Lower leg skin (tissue), 4 donors: ENCODE measurements at regions not wholly inside any gene's neighbourhood (a gene's known extent, or its start where the extent isn't known, plus 50 kb on each side); places are given as distances from the start of the nearest gene placed in this dataset.

ENCODE experiments used
- DNase-seq, 2 donors: peaks; one replicate each; pipeline ENCODE4 v3.0.0-alpha.2; 2019; ENCODE audit warnings: low spot score in 2 of 2
- H3K4me3 ChIP-seq: fragments of 200-600 bp; sonication (generic); 2 replicates; pipeline ENCODE4 v1.5.1; 2017; ENCODE audit warnings: mild to moderate bottlenecking, low read depth; ENCODE audit not compliant: poor library complexity, severe bottlenecking
- POLR2A ChIP-seq, 2 donors: fragments of 450-650 bp; IDR thresholded peaks; one replicate each; pipeline ENCODE4 v1.6.1; 2016 to 2017; ENCODE audit warnings: antibody characterized with exemption in 2 of 2, mild to moderate bottlenecking in 1 of 2, moderate library complexity in 1 of 2
- WGBS, 2 donors: methylation state at CpG; one replicate each; pipeline ENCODE4 v1.1.5; 2018; 5-methylcytosine and 5-hydroxymethylcytosine counted together
- intact Hi-C: fragments of 100-400 bp; cut with DNase I; formaldehyde crosslinking; loops from one replicate; pipeline ENCODE4 v1.15.0; 2023; ENCODE audit warnings: low total_unique reads
- TF ChIP-seq, protein P1 (sequence below), 3 donors: fragments of 450-650 bp; IDR thresholded peaks; one replicate each; pipeline ENCODE4 v1.5.1; 2016; ENCODE audit warnings: antibody characterized with exemption in 3 of 3, mild to moderate bottlenecking in 3 of 3, moderate library complexity in 2 of 3

DNA sequence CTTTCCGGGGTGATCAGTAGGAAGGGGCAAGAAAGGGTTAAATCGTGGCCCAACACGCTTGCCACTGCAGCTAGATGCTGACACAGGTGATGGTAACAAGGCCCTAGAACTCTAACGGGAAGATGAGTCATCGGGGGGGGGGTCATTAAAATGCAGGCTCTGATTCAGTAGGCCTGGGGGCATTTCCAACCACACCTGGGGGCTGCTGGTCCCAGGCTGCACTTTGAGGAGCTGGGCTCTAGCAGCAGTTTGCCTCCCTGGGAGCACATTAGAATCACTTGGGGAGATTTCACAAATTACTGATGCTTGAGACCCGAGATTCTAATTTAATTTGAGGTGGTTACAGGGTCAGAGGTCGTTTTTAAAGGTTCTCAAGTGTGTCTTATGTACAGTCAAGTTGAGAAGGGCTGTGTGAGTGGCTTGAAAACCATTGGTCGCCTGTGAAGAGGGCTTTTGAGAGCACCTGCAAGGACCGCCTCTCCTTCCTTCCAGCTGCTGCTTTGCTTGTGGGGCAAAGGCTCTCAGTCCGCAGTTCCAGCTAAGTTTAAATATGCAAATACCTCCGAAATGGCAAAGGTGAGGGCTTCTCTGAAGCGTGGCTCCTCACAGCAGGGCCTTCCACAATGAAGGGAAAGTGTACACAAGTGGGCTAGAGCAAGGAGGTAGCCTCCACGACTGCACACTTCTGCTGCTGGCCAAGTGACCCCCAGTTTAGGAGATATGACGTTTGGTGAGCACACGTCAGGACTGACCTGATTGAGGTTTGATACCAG lies 84.2 kb upstream of the KCNK12 start:
- intact Hi-C loops: no loop called here
- 67 to 69% methylated on average over 14 to 15 of the region's 15 CpGs for WGBS, 2 donors
- peak in 1 of 2 donors; percentile 40 for DNase-seq
- no peak overlapping the region for H3K4me3 ChIP-seq
- TF ChIP-seq, protein P1, sequence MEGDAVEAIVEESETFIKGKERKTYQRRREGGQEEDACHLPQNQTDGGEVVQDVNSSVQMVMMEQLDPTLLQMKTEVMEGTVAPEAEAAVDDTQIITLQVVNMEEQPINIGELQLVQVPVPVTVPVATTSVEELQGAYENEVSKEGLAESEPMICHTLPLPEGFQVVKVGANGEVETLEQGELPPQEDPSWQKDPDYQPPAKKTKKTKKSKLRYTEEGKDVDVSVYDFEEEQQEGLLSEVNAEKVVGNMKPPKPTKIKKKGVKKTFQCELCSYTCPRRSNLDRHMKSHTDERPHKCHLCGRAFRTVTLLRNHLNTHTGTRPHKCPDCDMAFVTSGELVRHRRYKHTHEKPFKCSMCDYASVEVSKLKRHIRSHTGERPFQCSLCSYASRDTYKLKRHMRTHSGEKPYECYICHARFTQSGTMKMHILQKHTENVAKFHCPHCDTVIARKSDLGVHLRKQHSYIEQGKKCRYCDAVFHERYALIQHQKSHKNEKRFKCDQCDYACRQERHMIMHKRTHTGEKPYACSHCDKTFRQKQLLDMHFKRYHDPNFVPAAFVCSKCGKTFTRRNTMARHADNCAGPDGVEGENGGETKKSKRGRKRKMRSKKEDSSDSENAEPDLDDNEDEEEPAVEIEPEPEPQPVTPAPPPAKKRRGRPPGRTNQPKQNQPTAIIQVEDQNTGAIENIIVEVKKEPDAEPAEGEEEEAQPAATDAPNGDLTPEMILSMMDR (IDR thresholded peaks at IDR 0.05): no peak
- TF ChIP-seq POLR2A (IDR thresholded peaks at IDR 0.05): no peak

DNA sequence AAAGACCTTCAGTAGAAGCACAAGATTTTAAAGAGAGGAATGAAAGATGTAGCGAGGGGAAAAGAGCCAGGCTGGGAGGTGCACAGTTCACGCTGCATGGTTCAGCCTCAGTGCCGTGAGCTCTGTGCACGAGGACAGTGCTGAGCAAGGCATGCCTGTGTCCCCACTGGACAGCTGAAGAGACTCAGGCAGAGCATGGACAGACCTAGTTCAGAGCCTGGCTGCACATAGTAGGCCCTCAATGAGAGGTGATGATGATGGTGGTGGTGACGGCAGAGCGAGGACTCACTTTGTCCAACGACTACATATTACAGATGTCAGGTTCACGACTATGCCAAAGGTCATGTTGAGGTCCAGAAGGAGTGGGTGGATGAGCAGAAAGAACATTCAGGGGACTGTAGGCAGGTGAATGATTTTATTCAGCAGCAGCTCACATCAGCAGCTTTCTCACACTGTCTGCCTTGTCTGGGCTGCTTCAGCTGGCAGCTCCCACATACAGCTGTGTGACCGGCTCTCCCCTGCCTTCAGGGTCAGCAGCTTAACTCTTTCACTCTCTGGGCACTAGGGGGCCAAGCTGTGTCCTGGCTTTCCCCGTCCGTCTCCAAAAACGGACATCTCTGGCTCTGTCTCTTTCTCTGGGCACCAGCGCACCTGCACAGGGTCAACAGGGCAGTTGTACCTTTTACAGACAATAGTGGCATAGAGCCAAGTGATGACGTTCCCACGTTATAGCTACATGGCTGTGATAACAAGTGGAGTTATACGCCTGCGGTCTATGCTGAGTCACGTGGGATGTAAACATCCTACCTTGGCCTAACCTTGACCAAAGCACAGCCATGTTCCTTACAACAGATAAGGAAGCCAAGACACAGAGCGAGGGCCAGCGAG lies 83.4 kb upstream of the KCNK12 start:
- peak in 1 of 2 donors; percentile 45 for DNase-seq
- TF ChIP-seq, protein P1 (IDR thresholded peaks at IDR 0.05): no peak
- no peak for TF ChIP-seq POLR2A (IDR thresholded peaks at IDR 0.05)
- 63 to 67% methylated on average over 20 of the region's 20 CpGs for WGBS, 2 donors
- H3K4me3 ChIP-seq: no peak overlapping the region
- intact Hi-C loops: no loop called here

DNA sequence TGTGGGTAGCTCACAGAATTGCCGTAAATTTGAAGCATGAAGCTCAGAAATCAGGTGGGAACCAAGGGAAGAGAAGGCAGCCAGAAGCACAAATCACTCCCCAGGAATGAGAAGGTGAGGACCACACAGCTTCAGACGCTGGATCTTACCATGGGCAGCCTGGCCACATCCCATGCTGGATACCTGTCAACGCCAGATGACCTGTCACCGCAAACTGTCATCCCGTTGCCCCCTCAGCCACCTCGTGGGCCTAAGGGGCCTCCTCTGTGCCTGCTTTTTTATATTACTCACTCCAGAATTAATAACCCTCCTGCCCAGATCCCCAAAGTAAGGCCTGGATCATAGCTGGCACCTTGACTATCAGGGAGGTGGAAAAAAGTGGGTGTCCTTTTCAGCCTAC lies 82.3 kb upstream of the KCNK12 start:
- no peak for TF ChIP-seq POLR2A (IDR thresholded peaks at IDR 0.05)
- TF ChIP-seq, protein P1 (IDR thresholded peaks at IDR 0.05): no peak
- intact Hi-C loops: no loop called here
- DNase-seq: no peak
- WGBS, 2 donors: 90 to 92% methylated on average over 6 of the region's 6 CpGs
- no peak overlapping the region for H3K4me3 ChIP-seq

DNA sequence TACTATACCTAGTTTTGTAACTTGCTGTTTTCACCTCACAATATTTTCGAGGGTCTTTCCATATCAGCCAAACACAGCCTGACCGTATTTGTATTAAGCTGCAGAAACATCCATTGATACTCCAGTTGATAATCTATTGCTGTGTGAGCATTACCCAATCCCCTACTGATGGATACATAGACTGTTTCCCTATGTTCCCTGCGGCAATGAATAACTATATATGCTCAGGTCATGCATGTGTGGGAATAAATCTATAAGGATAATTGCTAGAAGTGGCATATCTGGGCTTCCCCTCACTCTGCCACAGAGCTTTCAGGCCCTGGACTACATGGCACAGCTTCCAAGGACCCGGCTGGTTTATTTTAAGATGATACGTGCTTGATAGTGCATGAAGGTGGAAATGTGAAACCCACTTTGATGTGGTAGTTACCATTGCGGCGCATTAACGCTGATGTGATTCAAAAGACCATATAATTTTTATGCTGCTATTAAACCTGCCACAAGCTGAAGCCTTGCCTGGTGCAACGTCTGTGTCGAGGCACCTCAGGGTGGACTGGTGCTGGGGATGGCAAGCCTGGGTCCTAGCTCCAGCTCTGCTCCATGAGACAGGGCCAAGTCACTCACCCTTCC lies 81.4 kb upstream of the KCNK12 start:
- DNase-seq: no peak
- WGBS, 2 donors: 77 to 80% methylated on average over 10 of the region's 10 CpGs
- TF ChIP-seq, protein P1 (IDR thresholded peaks at IDR 0.05): no peak
- TF ChIP-seq POLR2A (IDR thresholded peaks at IDR 0.05): no peak
- no peak overlapping the region for H3K4me3 ChIP-seq
- intact Hi-C loops: no loop called here

DNA sequence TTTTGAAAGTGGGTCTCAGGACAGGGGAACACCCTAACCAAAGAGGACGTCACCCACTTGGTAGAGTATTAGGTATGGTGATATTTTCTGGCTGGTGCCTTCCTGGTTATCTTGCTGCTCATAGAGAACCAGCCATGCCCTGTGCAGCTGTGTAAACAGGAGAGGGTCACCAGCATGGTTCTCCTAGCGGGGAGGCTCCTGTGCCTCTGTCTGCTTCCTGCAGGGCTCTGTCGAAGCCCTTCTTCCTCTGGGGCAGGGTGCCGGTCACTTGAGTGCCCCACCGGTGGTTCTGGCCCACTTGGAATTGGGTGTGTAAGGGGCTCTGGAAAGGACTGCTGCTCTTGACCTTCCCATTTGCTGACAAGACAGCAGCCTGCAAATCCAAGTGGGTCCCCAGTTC lies 80.5 kb upstream of the KCNK12 start:
- DNase-seq: no peak
- intact Hi-C loops: no loop called here
- no peak for TF ChIP-seq POLR2A (IDR thresholded peaks at IDR 0.05)
- TF ChIP-seq, protein P1 (IDR thresholded peaks at IDR 0.05): no peak
- no peak overlapping the region for H3K4me3 ChIP-seq
- WGBS, 2 donors: 77 to 85% methylated on average over 5 of the region's 5 CpGs
